Stimulated activated CD4-positive, alpha-beta T cell treated with anti-CD3 and anti-CD28 coated beads, Interleukin-1b, Interleukin-23, amount 100 ng/mL, for 48 hours (primary cell): ENCODE measurements at regions not wholly inside any gene's neighbourhood (a gene's known extent, or its start where the extent isn't known, plus 50 kb on each side); places are given as distances from the start of the nearest gene placed in this dataset.

ENCODE experiments used
- DNase-seq: peaks from one replicate; pipeline ENCODE4 v3.0.0-alpha.2; 2020

- no peak for DNase-seq
These were observed 54.1 kb upstream of the NUDT7 start for GRCh38 chr16:77668201-77668600.

GRCh38 chr16:77669057-77669456 is 53.3 kb upstream of the NUDT7 start:
- DNase-seq: no peak
